Keratinocyte (primary cell): ENCODE measurements at regions not wholly inside any gene's neighbourhood (a gene's known extent, or its start where the extent isn't known, plus 50 kb on each side); places are given as distances from the start of the nearest gene placed in this dataset.

ENCODE experiments used
- CTCF ChIP-seq, 3 experiments: IDR thresholded peaks in 1 of 3; conservative IDR thresholded peaks in 1 of 3; optimal IDR thresholded peaks in 1 of 3; 2 replicates in 2 of 3; 3 replicates in 1 of 3; pipeline versions ENCODE3 to v1.5.1; 2011; ENCODE audit warnings: low read length in 3 of 3, mild to moderate bottlenecking in 3 of 3, moderate library complexity in 2 of 3, control low read depth in 1 of 3, inconsistent platforms in 1 of 3; ENCODE audit not compliant: insufficient read depth in 2 of 3; ENCODE audit errors: extremely low read depth in 1 of 3
- EZH2 ChIP-seq: IDR thresholded peaks from one replicate; pipeline ENCODE4 v1.6.1; 2012; ENCODE audit warnings: inconsistent platforms, mild to moderate bottlenecking, low read length, moderate library complexity

- TF ChIP-seq CTCF (optimal IDR thresholded peaks at IDR 0.05 in 1 of 3, IDR thresholded peaks at IDR 0.05 in 1 of 3, conservative IDR thresholded peaks at IDR 0.05 in 1 of 3; ENCODE audit: extremely low read depth in 1 of 3, insufficient read depth in 2 of 3, low read length in 3 of 3) = peak; percentile 67 to 82 (median 82)
- TF ChIP-seq EZH2 = no peak
These were observed 415.1 kb downstream of the ETS1 start for GRCh38 chr11:128172046-128172878.
